ENCODE measurements at regions not wholly inside any gene's neighbourhood (a gene's known extent, or its start where the extent isn't known, plus 50 kb on each side); places are given as distances from the start of the nearest gene placed in this dataset.

DNA sequence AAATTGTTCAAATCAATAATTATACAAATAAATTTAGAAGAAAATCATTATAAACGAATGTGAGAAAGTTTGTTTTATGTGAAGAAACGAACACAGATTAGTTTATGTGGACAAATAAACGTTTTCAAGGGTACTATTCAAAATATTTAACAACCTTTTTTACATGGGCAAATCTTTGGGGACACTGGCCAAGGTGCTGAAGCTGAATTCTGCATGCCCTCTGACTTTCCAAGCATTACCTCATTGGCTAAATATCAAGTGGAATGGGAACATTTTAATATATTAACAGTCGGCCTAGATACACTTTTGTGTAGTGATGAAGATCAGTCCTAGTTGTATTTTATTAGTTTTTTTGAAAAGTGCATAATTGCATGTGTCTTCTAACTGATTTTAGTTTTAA lies 636.4 kb upstream of the DPPA4 start:
- no peak for TF ChIP-seq POLR2A (IDR thresholded peaks at IDR 0.05)
- TF ChIP-seq CTCF (IDR thresholded peaks at IDR 0.05) = no peak

Data from Peyer's patch (tissue), 4 donors.